Endodermal cell (in vitro differentiated cells): ENCODE measurements at regions not wholly inside any gene's neighbourhood (a gene's known extent, or its start where the extent isn't known, plus 50 kb on each side); places are given as distances from the start of the nearest gene placed in this dataset.

Source experiments
- DNase-seq: peaks from one replicate; pipeline ENCODE4 v3.0.0-alpha.2; 2017
- H3K27ac ChIP-seq: 2 replicates; pipeline ENCODE4 v1.5.1; 2013; ENCODE audit warnings: mild to moderate bottlenecking, low read depth, low read length, moderate library complexity
- H3K27me3 ChIP-seq: 2 replicates; pipeline ENCODE4 v1.6.1; 2013; ENCODE audit warnings: mild to moderate bottlenecking, low read length, moderate library complexity; ENCODE audit not compliant: insufficient read depth, control insufficient read depth, poor library complexity, severe bottlenecking
- H3K36me3 ChIP-seq: 2 replicates; pipeline ENCODE4 v1.7.0; 2013; ENCODE audit warnings: mild to moderate bottlenecking, low read length, moderate library complexity; ENCODE audit not compliant: control insufficient read depth, insufficient read depth
- H3K4me1 ChIP-seq: one replicate; pipeline ENCODE4 v1.7.0; 2013; ENCODE audit warnings: low read length; ENCODE audit not compliant: control insufficient read depth, insufficient read depth
- H3K4me3 ChIP-seq: 2 replicates; pipeline ENCODE4 v1.5.1; 2013; ENCODE audit warnings: mild to moderate bottlenecking, low read length, moderate library complexity
- H3K9ac ChIP-seq: 2 replicates; pipeline ENCODE4 v1.6.1; 2013; ENCODE audit warnings: mild to moderate bottlenecking, low read length, moderate library complexity; ENCODE audit not compliant: poor library complexity, severe bottlenecking; ENCODE audit errors: extremely low read depth
- H3K9me3 ChIP-seq: 2 replicates; pipeline ENCODE4 v1.6.1; 2013; ENCODE audit warnings: mild to moderate bottlenecking, low read length, moderate library complexity; ENCODE audit not compliant: control insufficient read depth
- H3K27ac Mint-ChIP-seq: 2 replicates; pipeline ENCODE4 v1.8.0; 2020; ENCODE audit warnings: mixed read lengths
- H3K27me3 Mint-ChIP-seq: 2 replicates; pipeline ENCODE4 v1.8.0; 2021; ENCODE audit warnings: mild to moderate bottlenecking, mixed read lengths; ENCODE audit not compliant: insufficient read depth
- H3K36me3 Mint-ChIP-seq: 2 replicates; pipeline ENCODE4 v1.8.0; 2020; ENCODE audit warnings: low read depth, mixed read lengths
- H3K4me1 Mint-ChIP-seq: 2 replicates; pipeline ENCODE4 v1.8.0; 2020; ENCODE audit warnings: mixed read lengths
- H3K4me3 Mint-ChIP-seq: 2 replicates; pipeline ENCODE4 v1.8.0; 2020; ENCODE audit warnings: mild to moderate bottlenecking, moderate library complexity, mixed read lengths
- H3K9me3 Mint-ChIP-seq: 2 replicates; pipeline ENCODE4 v1.8.0; 2020; ENCODE audit warnings: mild to moderate bottlenecking, mixed read lengths
- CTCF ChIP-seq: fragments of 200-600 bp; sonication (generic); conservative IDR thresholded peaks from 2 replicates; pipeline ENCODE4 v1.5.0; 2021; ENCODE audit warnings: antibody characterized with exemption, mild to moderate bottlenecking
- WGBS, 2 experiments: methylation state at CpG; one replicate each; pipeline versions ENCODE4 v1.1.5 to v1.1.7; 2013; ENCODE audit warnings: missing lambda C conversion rate in 2 of 2, mixed read lengths in 1 of 2; ENCODE audit not compliant: insufficient coverage in 1 of 2, insufficient read length in 1 of 2; 5-methylcytosine and 5-hydroxymethylcytosine counted together

GRCh38 chr10:2966134-2966533 is 101.2 kb upstream of the PFKP start:
- Histone ChIP-seq H3K4me1 (no peaks in the 10 kb centered on the region), H3K9me3 (no peaks in the 10 kb centered on the region), H3K27ac (no peak overlapping the region), H3K9ac (no peak overlapping the region), H3K27me3 (no peaks in the 10 kb centered on the region), H3K36me3 (no peaks in the 10 kb centered on the region), H3K4me3 (no peak overlapping the region)
- H3K36me3 Mint-ChIP-seq: no peaks in the 10 kb centered on the region
- no peaks in the 10 kb centered on the region for H3K27me3 Mint-ChIP-seq
- DNase-seq: no peak
- no peak for TF ChIP-seq CTCF
- WGBS, 2 experiments: 71 to 86% methylated on average over 2 to 4 of the region's 4 CpGs
- no peaks in the 10 kb centered on the region for H3K4me1 Mint-ChIP-seq
- no peak overlapping the region for H3K27ac Mint-ChIP-seq
- H3K9me3 Mint-ChIP-seq: peaks cover 13% of the 10 kb centered on the region
- H3K4me3 Mint-ChIP-seq: no peak overlapping the region

GRCh38 chr10:2964632-2965296 is 102.6 kb upstream of the PFKP start:
- peaks cover 14% of the 10 kb centered on the region for H3K9me3 Mint-ChIP-seq
- Histone ChIP-seq H3K4me3 (no peak overlapping the region), H3K9me3 (no peaks in the 10 kb centered on the region), H3K9ac (no peak overlapping the region), H3K36me3 (no peaks in the 10 kb centered on the region), H3K4me1 (no peaks in the 10 kb centered on the region), H3K27ac (no peak overlapping the region), H3K27me3 (no peaks in the 10 kb centered on the region)
- no peak overlapping the region for H3K4me3 Mint-ChIP-seq
- no peaks in the 10 kb centered on the region for H3K27me3 Mint-ChIP-seq
- no peak for DNase-seq
- no peak overlapping the region for H3K27ac Mint-ChIP-seq
- 87 to 93% methylated on average over 3 to 5 of the region's 5 CpGs for WGBS, 2 experiments
- H3K36me3 Mint-ChIP-seq: no peaks in the 10 kb centered on the region
- no peaks in the 10 kb centered on the region for H3K4me1 Mint-ChIP-seq
- TF ChIP-seq CTCF: no peak

GRCh38 chr10:2963889-2964631 is 103.3 kb upstream of the PFKP start:
- 0 to 27% methylated on average over 1 to 3 of the region's 3 CpGs for WGBS, 2 experiments
- H3K36me3 Mint-ChIP-seq: no peaks in the 10 kb centered on the region
- no peak for TF ChIP-seq CTCF
- H3K36me3 ChIP-seq: no peaks in the 10 kb centered on the region
- no peaks in the 10 kb centered on the region for H3K27me3 Mint-ChIP-seq
- no peak overlapping the region for H3K4me3 Mint-ChIP-seq
- H3K27me3 ChIP-seq: no peaks in the 10 kb centered on the region
- H3K4me1 Mint-ChIP-seq: no peaks in the 10 kb centered on the region
- no peak overlapping the region for H3K9ac ChIP-seq
- H3K27ac Mint-ChIP-seq: no peak overlapping the region
- H3K27ac ChIP-seq: no peak overlapping the region
- no peak overlapping the region for H3K4me3 ChIP-seq
- no peaks in the 10 kb centered on the region for H3K4me1 ChIP-seq
- H3K9me3 ChIP-seq: no peaks in the 10 kb centered on the region
- H3K9me3 Mint-ChIP-seq: peaks cover 14% of the 10 kb centered on the region
- DNase-seq: peak; percentile 75
